ENCODE measurements at regions not wholly inside any gene's neighbourhood (a gene's known extent, or its start where the extent isn't known, plus 50 kb on each side); places are given as distances from the start of the nearest gene placed in this dataset.

DNA sequence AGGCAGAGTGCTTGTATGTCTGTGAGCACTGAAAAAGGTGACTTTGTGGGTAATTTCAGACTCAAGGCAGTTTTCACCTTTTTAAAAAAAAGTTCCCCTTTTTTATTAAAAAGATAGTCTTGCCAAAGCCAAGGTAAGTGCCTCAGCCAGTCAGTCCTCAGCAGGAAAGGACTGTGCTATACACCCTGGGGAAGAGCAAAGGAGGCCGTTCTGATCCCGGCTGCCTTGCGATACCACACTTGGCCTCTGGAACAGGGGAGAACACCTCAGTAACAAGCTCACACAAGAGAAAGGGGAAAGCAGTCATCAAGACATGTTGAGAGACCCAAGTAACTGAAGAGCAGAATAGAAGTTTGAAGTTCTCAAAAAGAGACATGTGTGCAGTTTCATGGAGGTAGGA lies 541.7 kb downstream of the BCOR start:
- DNase-seq: no peak
- Histone ChIP-seq H3K4me3 (no peak overlapping the region), H3K27me3 (no peaks in the 10 kb centered on the region), H3K9me3 (no peaks in the 10 kb centered on the region), H3K36me3 (no peaks in the 10 kb centered on the region)

DNA sequence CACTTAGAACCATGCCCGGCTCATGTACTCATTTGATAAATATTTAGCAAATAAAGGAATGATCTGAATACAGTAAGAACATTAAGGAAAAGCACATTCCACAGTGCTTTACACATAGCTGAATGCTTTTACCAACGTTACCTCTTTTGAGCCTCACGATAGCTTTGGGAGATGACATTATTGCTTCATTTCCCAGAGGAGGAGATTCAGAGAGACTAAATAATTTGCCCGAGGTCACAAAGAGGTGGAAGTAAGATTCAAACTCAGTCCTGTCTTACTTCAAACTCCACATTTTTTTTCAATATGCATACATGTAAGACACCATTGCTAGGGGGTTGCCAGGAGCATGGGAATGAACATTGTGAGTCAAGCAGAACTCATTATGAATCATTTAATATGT lies 538.5 kb downstream of the BCOR start:
- Histone ChIP-seq H3K4me3 (no peak overlapping the region), H3K27me3 (no peaks in the 10 kb centered on the region), H3K9me3 (no peaks in the 10 kb centered on the region), H3K36me3 (no peaks in the 10 kb centered on the region)
- no peak for DNase-seq

- no peaks in the 10 kb centered on the region for H3K27me3 ChIP-seq
- H3K36me3 ChIP-seq: no peaks in the 10 kb centered on the region
- no peak overlapping the region for H3K4me3 ChIP-seq
- DNase-seq: no peak
- no peaks in the 10 kb centered on the region for H3K9me3 ChIP-seq
Measured at GRCh38 chrX:39560271-39560670, 537.5 kb downstream of the BCOR start.

- H3K9me3 ChIP-seq: no peaks in the 10 kb centered on the region
- H3K27me3 ChIP-seq: no peaks in the 10 kb centered on the region
- no peaks in the 10 kb centered on the region for H3K36me3 ChIP-seq
- no peak overlapping the region for H3K4me3 ChIP-seq
- DNase-seq: no peak
Measured at GRCh38 chrX:39563178-39563577, 534.6 kb downstream of the BCOR start.

DNA sequence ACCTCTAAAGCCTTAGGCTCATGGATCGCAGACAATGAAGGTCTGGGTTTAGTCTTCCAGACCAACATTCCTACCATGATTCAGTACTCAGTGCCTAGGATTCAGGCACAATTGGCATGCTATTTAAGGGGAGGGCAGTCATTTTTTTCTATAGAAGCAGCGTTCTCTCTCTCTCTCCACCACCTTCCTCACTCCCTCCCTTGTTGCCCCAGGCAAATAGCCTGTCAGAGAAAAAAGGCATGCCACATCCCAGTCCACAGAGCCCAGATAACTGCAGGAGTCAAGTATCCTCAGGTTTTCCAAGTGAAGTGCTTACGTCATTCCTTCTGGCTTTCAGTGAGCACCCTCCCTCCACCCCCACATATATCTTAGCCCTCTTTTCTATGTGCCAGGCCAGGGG lies 533.0 kb downstream of the BCOR start:
- Histone ChIP-seq H3K9me3 (no peaks in the 10 kb centered on the region), H3K4me3 (no peak overlapping the region), H3K27me3 (no peaks in the 10 kb centered on the region), H3K36me3 (no peaks in the 10 kb centered on the region)
- no peak for DNase-seq

DNA sequence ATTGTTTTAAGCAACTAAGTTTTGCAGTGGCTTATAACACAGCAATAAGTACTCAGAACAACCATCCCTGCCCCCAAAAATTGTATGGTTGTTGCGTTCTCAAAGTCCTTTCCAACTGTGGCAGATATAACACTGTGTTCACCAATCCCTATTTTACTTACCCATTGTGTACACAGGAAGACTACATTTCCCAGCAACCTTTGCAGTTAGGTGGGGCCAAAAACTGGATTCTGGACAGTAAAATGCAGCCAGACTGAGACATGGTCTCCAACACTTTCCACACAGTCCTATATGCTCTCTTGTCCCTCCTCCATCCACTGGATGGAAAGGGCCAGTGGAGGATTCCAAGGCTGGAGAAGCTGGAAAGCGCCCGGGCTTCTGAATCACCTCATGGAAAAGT lies 523.6 kb downstream of the BCOR start:
- no peak for DNase-seq
- Histone ChIP-seq H3K9me3 (no peaks in the 10 kb centered on the region), H3K4me3 (no peak overlapping the region), H3K36me3 (no peaks in the 10 kb centered on the region), H3K27me3 (no peaks in the 10 kb centered on the region)

DNA sequence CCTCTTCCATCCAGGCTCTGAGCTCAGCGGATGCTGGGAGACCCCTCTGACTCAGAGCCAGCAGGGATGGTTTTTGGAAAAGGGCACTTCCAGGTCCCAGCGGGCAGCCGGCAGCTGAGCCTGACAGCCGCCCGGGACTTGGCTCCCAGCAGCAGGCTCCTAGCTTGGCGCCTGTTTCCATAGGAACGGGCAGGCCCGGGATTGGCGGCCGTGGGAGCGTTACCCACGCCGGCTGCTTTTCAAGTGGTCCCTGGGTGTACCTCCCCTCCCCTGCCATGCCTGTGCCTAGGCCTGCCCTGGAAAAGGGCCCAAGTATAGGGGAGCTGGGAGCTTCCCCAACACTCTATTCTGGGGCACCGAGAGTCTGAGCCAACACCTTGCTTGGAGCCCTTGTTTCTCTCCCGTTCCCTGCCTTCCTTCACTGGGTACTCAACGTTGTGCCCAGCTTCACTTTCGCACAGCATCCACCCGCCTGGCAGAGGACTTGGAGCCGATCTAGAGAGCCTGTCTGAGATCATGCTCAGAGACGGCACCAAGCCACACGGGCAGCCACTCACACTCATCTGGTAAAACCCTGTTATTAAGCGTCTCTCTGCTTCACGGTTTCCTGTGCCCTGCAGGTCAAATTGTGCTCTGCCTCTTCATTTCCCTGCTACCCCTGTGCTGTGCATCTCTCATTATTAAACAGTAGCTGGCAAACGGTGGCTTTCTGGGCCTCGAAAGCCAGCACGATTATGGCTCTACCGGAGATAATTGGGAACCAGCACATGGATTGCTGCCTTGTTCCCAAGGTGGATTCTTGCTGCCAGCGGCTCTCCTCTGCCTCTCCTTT lies 521.5 kb downstream of the BCOR start:
- H3K36me3 ChIP-seq: no peaks in the 10 kb centered on the region
- DNase-seq: peak; percentile 34
- no peak overlapping the region for H3K4me3 ChIP-seq
- H3K27me3 ChIP-seq: no peaks in the 10 kb centered on the region
- H3K9me3 ChIP-seq: no peaks in the 10 kb centered on the region

DNA sequence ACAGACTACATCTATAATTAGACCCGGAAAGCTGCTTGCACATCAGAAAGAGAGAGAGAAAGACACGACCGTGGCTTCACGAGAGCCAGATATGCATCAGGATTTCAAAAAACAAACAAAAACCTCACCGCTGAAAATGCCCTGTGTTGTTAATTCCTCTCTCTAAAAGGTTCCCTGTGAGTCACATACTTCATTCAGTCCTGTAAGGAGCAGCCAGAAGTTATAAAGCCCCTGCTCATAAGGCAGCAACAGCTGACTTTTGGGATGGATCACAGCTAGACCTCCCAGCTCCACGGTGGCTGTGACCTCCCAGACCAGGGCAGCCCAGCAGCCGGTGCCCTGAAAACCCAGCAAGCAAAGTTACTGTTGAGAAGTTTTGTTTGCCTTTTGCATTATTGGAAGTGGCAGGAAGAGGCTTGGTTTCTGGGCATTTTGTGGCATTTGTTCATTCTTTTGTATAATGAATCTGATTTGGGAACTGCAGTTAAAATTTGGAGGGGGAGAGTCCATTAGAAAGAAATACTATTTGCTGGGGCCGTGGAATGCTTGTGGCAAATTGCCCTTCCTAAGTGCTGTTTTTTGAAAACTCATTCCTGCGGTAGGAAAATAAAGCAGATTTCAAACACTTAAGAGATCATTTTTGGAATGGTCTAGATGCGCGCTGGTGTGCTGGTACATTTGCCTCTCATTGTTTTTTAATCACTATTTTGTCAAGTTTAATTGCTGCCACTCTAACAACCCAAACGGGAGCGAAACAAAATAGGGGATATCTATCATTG lies 520.4 kb downstream of the BCOR start:
- no peak overlapping the region for H3K4me3 ChIP-seq
- H3K9me3 ChIP-seq: no peaks in the 10 kb centered on the region
- no peaks in the 10 kb centered on the region for H3K27me3 ChIP-seq
- DNase-seq: no peak
- no peaks in the 10 kb centered on the region for H3K36me3 ChIP-seq

- H3K36me3 ChIP-seq: no peaks in the 10 kb centered on the region
- peak; percentile 23 for DNase-seq
- no peak overlapping the region for H3K4me3 ChIP-seq
- H3K9me3 ChIP-seq: no peaks in the 10 kb centered on the region
- H3K27me3 ChIP-seq: no peaks in the 10 kb centered on the region
Measured at GRCh38 chrX:39577985-39578869, 519.5 kb downstream of the BCOR start.

DNA sequence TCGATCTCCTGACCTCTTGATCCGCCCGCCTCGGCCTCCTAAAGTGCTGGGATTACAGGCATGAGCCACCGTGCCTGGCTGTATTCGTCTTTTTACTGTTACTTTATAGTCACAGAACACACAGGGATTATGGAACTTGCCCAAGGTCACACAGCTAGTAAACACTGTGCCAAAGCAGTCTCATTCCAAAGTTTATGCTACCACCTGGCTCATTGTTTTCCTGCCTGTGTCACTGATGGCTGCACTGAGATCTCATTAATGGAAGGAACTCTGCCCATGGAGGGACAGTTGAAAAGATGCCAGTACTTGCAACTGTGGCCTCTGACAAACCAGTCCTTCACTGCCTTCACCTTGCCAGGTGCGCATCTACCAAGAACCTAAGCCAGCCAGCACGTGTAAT lies 517.7 kb downstream of the BCOR start:
- no peak for DNase-seq
- Histone ChIP-seq H3K9me3 (no peaks in the 10 kb centered on the region), H3K4me3 (no peak overlapping the region), H3K36me3 (no peaks in the 10 kb centered on the region), H3K27me3 (no peaks in the 10 kb centered on the region)

GRCh38 chrX:39581411-39581810 lies 516.3 kb downstream of the BCOR start:
- no peaks in the 10 kb centered on the region for H3K27me3 ChIP-seq
- no peak overlapping the region for H3K4me3 ChIP-seq
- DNase-seq: no peak
- H3K9me3 ChIP-seq: no peaks in the 10 kb centered on the region
- no peaks in the 10 kb centered on the region for H3K36me3 ChIP-seq

GRCh38 chrX:39582091-39582490 lies 515.7 kb downstream of the BCOR start:
- Histone ChIP-seq H3K9me3 (no peaks in the 10 kb centered on the region), H3K27me3 (no peaks in the 10 kb centered on the region), H3K4me3 (no peak overlapping the region), H3K36me3 (no peaks in the 10 kb centered on the region)
- peak; percentile 35 for DNase-seq

DNA sequence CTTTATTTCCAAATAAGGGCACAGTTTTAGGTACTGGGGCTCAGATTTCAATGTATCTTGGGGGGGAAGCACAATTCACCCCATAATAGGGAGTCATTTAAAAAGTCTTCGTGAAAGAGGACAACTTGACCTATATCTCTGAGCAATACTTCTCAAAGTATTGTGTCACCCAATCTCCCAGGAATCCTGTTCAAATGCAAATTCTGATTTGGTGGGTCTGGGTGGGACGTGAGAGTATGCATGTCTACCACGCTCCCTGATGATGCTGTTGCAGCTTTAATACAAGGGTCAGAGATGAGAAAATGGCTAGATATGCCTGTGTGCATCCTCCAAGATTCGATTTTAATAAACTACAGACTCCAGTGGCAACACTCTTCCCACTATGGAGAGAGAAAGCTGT lies 514.8 kb downstream of the BCOR start:
- no peaks in the 10 kb centered on the region for H3K36me3 ChIP-seq
- DNase-seq: no peak
- H3K27me3 ChIP-seq: no peaks in the 10 kb centered on the region
- no peak overlapping the region for H3K4me3 ChIP-seq
- H3K9me3 ChIP-seq: no peaks in the 10 kb centered on the region

DNA sequence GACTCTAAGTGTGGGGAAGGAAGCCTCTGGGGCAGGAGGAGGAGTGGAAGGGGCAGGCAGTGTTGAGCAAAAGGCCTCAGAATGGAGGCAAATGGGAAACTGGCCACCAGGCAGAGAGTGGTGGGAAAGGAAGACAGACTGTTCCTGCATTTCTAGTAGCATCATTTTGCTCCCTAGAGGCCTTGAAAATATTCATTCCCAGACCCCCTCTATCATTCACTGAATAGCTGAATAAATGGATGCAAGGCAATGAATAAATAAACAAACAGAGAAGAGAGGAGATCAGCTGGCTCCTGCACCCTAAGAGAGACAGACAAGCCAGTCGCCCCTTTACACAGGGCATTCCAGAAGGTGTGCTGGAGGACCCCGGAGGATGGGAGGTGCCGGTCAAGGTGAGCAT lies 511.9 kb downstream of the BCOR start:
- no peaks in the 10 kb centered on the region for H3K27me3 ChIP-seq
- no peak overlapping the region for H3K4me3 ChIP-seq
- no peaks in the 10 kb centered on the region for H3K9me3 ChIP-seq
- DNase-seq: no peak
- H3K36me3 ChIP-seq: no peaks in the 10 kb centered on the region

GRCh38 chrX:39586359-39586758 lies 511.4 kb downstream of the BCOR start:
- DNase-seq: no peak
- Histone ChIP-seq H3K27me3 (no peaks in the 10 kb centered on the region), H3K9me3 (no peaks in the 10 kb centered on the region), H3K36me3 (no peaks in the 10 kb centered on the region), H3K4me3 (no peak overlapping the region)

DNA sequence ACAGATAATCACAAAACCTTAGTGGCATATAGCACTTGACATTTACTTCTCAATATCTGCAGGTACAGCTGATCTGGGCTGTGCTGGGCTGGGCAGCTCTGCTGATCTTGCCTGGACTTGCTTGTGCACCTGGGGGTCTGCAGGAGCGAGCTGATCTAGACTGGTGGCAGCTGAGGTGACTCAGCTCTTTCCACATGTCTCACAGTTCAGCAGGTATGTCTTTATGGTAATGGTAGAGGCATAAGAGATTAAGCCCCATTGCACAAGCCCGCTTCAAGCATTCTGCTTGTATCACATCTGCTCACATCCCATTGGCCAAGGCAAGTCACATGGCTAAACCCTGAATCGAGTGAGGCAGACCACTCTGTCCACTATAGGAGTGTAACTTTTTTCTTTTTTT lies 506.7 kb downstream of the BCOR start:
- H3K36me3 ChIP-seq: no peaks in the 10 kb centered on the region
- H3K4me3 ChIP-seq: no peak overlapping the region
- no peak for DNase-seq
- H3K9me3 ChIP-seq: no peaks in the 10 kb centered on the region
- H3K27me3 ChIP-seq: no peaks in the 10 kb centered on the region

- Histone ChIP-seq H3K9me3 (no peaks in the 10 kb centered on the region), H3K36me3 (no peaks in the 10 kb centered on the region), H3K4me3 (no peak overlapping the region), H3K27me3 (no peaks in the 10 kb centered on the region)
- no peak for DNase-seq
Measured at GRCh38 chrX:39592776-39593175, 505.0 kb downstream of the BCOR start.
